PC-9 (cell line): ENCODE measurements at regions not wholly inside any gene's neighbourhood (a gene's known extent, or its start where the extent isn't known, plus 50 kb on each side); places are given as distances from the start of the nearest gene placed in this dataset.

Experiments used
- EZH2 ChIP-seq: fragments of 200-600 bp; sonication (generic); IDR thresholded peaks from 2 replicates; pipeline ENCODE4 v1.8.0; 2017; ENCODE audit warnings: antibody characterized with exemption, low read depth
- TF ChIP-seq, protein P1 (sequence below): fragments of 200-600 bp; sonication (generic); conservative IDR thresholded peaks from 2 replicates; pipeline ENCODE4 v1.6.1; 2017; ENCODE audit warnings: mixed run types, antibody characterized with exemption, mild to moderate bottlenecking, moderate library complexity

DNA sequence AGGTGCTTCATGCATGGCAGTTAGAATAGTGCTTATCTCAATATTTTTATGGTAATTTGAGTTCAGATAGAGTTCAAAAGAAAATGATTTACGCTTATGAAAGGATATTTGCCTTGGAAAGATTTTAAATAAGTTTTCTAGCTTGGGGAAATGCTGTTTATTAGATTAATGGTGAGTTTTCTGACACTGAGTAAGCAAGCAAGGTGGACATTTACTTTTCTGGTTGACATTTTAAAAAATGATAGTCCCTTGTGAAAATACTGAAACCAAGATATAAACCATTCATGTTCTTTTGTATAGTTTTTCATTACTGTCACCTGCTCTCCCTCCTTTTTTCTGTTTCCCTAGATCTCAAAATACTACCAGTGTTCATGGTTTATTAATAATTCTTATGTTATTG, 1034.8 kb upstream of the SPRY2 start:
- TF ChIP-seq, protein P1, sequence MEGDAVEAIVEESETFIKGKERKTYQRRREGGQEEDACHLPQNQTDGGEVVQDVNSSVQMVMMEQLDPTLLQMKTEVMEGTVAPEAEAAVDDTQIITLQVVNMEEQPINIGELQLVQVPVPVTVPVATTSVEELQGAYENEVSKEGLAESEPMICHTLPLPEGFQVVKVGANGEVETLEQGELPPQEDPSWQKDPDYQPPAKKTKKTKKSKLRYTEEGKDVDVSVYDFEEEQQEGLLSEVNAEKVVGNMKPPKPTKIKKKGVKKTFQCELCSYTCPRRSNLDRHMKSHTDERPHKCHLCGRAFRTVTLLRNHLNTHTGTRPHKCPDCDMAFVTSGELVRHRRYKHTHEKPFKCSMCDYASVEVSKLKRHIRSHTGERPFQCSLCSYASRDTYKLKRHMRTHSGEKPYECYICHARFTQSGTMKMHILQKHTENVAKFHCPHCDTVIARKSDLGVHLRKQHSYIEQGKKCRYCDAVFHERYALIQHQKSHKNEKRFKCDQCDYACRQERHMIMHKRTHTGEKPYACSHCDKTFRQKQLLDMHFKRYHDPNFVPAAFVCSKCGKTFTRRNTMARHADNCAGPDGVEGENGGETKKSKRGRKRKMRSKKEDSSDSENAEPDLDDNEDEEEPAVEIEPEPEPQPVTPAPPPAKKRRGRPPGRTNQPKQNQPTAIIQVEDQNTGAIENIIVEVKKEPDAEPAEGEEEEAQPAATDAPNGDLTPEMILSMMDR: no peak
- TF ChIP-seq EZH2: no peak
